ENCODE measurements at regions not wholly inside any gene's neighbourhood (a gene's known extent, or its start where the extent isn't known, plus 50 kb on each side); places are given as distances from the start of the nearest gene placed in this dataset.
A peak's percentile ranks its signal among the peaks of the same experiment; 100 is the strongest.
"Not testable (repeated sequence)": the region's sequence is repeated elsewhere in the genome, so short reads cannot be mapped to it uniquely, and the experiment has no call there.

DNA sequence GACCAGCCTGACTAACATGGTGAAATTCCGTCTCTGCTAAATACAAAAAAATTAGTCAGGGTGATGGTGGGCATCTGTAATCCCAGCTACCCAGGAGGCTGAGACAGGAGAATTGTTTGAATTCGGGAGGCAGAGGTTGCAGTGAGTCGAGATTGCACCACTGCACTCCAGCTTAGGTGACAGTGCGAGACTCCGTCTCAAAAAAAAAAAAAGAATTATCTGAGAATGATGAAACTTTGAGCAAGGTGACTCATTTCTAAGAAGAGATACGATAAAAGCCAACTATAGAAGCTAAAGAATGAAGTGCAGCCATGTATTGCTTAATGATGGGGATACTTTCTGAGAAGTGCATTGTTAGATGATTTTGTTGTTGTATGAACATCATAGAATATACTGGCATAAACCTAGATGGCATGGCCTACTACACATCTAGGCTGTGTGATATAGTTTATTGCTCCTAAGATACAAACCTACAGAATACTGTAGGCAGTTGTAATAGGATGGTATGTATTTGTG lies 64.7 kb downstream of the SNRPE start:
- no peak for DNase-seq

DNA sequence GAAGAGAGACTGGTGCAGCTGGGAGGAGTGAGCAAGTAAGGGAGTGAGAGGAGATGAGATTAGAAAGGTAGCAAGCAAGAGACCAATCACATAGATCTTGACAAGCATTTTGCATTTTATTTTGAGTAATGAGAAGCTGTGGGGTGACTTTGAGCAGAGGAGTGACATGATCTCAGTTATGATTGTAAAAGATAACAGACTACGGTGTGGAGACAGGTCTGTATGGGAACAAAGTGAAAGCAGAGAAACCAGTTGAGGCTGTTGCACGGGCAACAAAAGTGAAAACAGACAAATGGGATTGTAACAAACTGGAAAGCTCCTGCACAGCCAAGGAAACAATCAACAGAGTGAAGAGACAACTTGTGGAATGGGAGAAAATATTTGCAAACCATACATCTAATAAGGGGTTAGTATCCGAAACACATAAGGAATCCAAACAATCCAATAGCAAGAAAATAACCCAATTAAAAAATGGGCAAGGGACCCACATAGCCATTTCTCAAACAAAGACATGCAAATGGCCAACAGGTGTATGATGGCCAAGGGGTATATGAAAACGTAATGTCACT lies 68.4 kb downstream of the SNRPE start:
- DNase-seq, result no peak

DNA sequence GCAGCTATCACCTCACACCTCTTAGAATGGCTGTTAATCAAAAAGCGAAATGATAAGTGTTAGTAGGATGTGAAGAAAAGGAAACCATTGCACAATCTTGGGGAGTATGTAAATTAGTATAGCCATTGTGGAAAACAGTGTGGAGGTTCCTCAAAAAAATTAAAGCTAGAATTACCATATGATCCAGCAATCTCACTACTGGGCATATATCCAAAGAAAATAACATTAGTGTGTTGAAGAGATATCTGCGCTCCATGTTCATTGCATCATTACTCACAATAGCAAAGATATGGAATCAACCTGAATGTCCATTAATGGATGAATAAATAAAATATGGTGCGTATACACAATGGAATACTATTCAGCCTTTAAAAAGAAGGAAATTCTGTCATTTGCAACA lies 68.9 kb downstream of the SNRPE start:
- DNase-seq, result no peak

DNA sequence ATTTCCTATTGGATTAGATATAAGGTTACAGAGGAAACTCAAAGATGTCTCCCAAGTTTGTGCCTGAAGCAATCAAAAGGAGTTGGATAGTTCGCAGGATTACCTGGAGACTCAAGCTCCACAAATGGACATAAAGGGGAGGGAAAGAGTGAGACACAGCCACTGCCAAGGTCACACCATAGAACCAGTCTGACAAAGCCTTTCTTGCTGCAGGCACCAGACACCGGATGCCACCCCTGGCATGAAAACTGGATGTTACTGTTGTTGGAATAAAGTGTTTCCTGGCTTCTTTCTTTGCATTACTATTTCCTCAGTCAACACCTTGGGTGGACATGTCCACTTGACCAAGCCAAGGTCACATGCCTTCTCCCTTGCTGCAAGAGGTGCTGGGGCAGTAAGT lies 70.6 kb downstream of the SNRPE start:
- DNase-seq, result no peak

DNA sequence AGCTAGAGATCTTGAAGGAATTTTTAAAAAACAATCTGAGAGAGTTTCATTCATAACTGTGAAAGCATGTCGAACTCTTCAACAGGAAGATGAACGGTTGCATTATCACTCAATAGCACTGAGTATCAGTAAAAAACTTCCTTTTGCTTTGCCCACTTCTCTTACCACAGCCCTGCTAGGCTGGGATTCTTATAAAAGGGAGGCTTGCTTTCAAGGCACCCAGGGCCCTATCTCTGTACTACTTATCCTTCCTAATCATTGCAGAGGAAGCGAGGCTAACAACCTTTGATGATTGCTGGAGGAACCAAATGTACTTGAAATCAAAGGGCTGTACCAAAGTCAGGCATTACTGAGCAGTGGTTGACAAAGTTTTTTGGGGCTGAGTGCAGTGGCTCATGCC lies 71.2 kb downstream of the SNRPE start:
- DNase-seq, result no peak

DNA sequence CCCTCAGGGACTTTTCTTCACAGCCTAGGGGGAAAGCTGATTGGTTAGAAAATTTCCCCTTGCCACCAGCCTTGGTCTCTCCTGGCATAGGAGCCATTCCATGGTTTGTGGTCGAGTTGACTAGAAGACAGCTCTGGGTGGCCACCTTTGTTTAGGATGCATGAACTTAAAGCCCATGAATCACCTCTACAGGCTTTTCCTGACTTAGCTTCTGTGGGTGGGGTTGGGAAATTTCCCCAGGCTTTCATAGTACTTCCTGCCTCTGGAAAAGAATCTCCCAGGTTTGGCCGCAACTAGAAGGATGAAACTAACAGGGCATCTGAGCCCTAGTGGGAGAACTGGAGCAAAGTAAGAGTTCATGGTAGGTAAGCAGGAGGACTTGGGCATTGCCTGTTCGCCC lies 72.6 kb downstream of the SNRPE start:
- no peak for DNase-seq

DNA sequence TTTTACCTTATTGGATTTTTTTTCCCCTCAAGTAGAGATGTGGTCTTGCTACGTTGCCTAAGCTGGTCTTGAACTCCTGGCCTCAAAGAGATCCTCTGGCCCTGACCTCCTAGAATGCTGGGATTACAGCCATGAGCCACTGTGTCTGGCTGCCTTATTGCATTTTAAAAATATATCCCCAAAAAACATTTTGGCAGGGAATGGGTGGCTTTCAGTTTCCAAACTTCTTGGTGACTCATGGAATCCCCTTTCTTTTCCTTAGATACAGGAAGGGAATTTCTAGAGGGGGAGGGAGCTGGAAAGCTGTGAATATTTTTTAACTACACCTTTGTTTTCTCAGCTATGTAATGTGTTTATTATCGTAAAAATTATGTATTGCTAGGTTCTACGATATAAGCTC lies 73.3 kb downstream of the SNRPE start:
- DNase-seq, result no peak

DNA sequence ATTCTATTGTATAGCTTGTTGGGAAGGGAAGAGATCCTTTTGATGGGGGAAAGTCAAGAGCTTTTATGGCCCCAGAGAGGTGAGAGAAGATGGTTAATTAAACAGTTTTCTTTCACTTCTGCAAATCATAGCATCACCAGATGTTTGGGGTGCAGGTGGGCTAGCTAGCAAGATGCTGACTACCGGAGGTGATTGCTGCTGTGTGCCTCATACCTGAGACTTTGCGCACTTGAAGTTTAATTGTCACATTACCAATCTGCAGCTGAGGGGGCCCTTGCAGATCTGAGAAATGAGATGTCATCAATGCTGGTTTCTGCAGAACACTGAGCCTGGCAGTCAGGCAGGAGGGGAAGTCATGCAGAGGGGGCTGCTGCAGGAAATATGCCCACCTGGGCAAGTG lies 73.9 kb downstream of the SNRPE start:
- DNase-seq, result no peak

DNA sequence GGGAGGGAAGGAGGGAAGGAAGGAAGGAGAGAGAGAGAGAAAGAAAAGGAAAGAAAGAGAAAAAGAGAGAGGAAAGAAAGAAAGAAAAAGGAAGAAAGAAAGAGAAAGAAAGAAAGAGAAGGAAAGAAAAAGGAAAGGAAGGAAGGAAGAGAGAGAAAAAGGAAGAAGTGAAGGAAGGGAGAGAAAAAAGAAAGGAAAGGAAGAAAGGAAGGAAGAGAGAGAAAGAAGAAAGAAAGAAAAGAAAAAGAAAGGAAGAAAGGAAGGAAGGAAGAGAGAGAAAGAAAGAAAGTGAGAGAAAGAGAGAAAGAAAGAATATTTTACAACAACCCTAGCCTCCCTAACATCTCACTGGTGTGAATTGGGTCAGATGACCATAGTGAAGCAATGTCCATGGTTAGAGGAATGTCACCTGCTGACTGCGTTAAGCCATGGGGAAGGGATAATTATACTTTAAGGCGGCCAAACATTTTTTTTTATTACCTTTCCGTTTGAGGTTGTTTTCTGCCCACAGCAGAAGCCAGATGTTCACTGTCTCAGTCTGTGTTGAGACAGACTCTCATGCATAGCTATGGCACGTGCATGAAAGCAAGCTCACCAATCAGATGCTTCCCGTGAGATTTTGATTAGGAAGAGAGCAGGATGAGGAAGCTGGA lies 76.4 kb downstream of the SNRPE start:
- DNase-seq, result no peak

DNA sequence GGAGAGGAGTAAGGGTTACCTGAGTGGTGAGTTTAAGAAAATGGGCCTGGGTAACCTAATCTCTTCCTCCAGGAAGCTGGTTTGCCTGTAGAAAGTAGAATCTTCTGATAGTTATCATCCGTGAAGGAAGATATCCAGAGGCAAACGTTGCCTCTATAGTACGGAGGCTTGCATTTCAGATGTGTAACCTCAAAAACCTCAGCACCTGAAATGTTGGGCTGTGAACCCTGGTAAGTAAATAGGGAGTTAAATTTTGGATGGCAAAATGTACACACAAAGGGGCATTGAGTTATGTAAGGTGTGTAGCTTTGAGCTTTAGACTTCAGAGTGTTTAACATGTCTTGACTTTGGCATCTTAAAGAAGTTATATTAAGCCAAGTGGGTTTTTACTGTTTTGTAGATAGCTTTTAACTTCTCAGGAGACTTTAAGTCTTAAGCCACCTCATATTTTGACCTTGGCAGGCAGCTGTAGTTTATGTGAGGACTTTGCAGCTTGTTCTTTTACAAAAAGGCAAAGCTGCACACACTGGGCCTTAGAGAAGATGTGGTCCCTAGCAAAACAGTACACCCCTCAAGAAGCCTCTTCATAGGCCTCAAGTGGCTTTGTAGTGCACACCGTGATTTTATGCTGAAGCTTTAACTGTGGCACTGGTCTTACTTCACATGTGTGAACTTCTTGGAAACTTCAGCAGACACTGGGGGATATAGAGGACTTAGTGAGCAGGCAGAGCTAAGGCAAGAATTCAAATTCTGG lies 83.4 kb downstream of the SNRPE start:
- DNase-seq, result no peak

DNA sequence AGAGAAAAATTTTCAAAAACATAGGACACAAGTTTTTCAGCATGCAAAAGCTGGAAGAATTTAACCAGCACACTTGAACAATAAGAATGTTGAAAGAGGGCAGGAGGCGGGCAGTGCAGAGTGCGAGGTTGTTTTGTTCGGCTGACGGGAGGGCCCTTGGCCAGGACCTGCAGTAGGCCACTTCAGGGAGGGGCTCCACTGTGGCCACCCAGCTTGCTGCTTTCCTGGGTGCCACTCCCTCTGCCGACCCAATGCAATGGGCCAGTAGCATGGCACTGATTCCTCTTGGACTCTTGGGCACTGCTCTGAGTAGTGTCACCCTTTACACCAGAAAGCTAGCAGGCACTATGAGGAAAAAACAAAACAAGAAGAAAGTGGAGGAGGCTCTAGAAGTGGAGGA lies 92.9 kb downstream of the SNRPE start:
- no peak for DNase-seq

DNA sequence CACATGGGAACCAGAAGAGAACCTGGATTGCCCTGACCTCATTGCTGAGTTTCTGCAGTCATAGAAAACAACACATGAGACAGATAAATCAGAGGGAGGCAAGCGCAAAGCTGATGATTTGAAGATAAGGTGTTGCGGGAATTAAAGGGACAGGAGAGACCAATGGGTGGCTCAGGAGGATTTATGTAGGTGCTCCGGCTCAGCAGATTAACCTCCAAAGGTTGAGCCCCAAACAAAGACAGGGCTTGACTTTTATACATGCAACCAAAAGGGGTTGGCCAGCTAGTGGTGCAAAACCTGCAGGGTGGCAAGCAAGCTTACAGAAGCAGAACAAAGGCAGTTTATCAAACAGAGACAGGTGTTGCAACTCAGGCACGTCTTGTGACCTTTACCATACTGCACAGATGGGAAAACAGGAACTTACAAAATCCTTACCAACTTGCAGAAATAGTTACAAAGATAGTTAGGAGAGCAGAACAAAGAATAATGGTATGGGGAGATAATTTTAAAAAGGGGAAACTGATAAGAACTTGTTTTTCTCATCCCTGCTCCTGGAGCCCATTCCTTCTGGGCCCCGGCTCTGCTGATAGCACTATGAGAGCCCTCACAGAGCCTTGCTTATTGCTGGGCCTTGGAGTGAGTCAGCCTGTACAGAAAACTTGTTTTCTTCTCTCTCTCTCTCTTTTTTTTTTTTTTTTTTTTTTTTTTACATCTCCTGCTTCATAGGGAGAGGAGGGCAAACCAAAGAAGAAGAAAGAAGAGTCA lies 93.6 kb downstream of the SNRPE start:
- DNase-seq, result no peak

DNA sequence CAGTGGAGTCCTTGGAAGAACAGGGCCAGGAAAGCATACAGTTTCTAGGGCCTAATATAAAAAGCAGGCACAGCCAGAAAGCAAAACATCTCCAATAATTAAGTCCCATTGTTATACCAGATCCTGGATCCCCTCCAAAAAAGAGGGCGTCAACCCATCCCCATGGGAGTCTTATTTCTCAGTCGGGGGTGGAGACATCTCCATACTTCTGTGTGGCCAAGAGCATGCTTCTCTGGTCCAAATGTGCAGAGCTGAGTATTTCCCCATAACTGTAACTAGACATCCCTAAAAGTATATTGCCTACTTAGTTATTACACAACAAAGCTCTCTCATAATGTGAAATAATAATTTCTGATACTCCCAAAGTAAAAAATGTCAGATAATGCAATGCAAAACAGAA lies 104.2 kb upstream of the SOX13 start:
- DNase-seq, result no peak

DNA sequence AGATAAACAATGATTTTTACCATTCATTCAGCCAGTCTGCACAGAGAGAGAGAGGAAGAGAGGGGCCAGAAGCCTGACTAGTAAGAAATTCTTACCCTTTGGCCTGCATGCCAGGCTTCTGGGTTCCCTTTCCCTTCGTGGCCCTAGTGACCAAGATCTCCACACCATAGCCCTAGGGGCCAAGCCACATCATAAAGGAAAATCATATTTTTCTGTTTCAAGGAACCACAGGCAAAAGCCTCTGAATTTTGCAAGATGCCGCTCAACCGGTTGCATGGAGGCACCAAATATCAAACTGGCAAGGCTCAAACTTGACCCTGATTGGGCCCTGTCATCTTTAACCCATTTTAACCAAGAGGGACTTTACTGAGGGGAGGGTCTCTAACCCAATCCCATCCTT lies 103.1 kb upstream of the SOX13 start:
- DNase-seq, result no peak

DNA sequence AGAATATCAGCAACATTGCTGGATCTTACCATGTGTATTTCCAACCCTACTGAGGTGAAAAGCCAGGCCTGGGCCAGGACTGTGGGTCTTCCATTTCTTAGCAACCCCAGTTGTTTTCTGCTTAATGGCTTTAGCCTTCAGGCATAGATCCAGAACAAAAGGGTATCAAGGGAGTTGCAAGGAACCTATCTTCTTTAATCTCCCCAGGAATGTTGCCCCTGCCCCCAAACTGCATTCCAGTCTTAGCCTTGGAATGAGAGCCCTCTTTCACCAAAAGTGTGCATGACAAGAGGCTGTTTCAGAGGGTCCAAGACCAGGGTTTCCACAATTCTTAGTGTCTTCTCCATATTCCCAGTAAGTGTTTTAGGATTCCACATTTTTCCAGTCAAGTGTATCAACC lies 87.9 kb upstream of the SOX13 start:
- DNase-seq, result no peak

DNA sequence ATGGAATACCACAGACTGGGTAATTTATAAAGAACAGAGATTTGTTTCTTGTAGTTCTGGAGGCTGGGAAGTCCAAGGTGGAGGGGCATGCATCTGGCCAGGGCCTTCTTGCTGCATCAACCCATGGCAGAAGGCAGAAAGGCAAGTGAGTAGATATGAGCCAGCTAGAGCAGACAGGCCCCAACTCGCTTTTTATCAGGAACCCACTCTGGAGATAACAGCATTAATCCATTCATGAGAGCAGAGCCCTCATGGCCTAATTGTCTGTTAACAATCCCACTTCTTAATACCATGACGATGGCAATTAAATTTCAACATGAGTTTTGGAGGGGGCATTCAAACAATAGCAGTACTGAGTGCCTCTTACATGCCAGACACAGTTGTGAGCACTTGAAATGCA lies 87.2 kb upstream of the SOX13 start:
- no peak for DNase-seq

DNA sequence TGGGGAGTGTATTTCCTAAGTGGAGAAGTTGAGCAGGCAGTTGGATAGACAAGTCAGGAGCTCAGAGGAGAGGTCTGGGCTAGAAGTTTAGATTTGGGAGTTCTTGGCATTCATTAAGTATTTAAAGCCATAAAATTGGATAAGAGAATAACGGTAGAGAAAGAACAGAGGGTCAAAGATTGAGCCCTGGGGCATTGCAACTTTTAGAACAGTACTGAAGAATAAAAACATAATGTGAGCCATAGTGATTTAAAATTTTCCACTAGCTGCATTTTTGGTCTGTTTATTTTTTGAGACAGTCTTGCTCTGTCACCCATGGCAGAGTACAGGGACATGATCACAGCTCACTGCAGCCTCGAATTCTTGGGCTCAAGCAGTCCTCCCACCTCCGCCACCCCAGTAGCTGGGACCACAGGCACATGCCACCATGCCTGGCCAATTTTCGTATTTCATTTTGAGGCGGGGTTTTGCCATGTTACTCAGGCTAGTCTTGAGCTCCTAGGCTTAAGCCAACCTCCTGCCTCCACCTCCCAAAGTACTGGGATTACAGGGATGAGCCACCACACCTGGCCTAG lies 85.9 kb upstream of the SOX13 start:
- no peak for DNase-seq

DNA sequence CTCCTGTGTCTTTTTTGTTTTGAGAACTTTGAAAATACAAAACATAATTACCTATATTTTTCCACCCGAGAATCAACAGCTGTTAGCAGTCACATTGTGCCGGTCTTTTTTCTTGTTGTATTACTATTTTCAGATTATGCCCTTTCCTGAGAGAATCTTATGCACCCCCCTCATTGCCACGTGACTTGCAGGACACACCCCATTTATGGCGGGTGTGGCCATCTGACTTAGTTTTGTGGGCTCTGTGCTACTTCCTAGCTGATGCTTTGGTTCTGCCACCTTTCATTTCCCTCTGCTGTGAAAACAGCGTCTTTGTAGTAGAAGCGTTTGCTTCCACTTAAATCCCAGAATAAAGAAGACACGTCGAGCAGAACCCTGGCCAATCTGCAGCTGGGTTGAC lies 82.8 kb upstream of the SOX13 start:
- no peak for DNase-seq

DNA sequence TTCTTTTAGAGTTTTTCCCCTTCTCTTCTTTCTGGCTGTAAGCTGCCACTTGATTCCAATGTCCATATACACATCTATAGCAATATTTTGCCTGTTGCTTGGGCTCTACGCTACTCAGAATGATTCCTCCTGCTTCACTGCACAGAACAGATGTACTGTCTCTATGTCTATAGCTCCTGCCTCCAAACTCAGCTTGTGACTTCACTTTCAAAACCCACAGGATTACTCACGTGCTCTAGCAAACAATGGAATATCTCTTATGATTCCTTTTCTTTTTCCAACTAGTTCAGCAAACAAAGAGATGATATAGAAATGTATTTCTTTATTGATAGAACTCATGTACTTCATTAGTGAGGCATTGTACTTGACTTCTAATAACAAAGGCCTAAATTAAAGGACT lies 80.5 kb upstream of the SOX13 start:
- DNase-seq, result no peak

DNA sequence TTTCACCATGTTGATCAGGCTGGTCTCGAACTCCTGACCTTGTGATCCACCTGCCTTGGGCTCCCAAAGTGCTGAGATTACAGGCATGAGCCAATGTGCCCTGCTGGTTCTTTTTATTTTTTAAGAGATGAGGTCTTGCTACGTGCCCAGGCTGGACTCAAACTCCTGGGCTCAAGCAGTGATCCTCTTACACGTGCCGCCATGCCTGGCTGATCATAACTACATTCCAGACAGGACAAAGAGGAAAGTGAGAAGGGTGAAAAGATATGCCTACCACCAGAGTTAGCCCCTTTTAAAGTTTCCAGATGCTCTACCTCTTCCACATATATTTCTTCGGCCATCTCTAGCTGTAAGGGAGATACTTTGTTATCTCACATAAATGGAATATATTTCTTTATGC lies 79.7 kb upstream of the SOX13 start:
- no peak for DNase-seq

DNA sequence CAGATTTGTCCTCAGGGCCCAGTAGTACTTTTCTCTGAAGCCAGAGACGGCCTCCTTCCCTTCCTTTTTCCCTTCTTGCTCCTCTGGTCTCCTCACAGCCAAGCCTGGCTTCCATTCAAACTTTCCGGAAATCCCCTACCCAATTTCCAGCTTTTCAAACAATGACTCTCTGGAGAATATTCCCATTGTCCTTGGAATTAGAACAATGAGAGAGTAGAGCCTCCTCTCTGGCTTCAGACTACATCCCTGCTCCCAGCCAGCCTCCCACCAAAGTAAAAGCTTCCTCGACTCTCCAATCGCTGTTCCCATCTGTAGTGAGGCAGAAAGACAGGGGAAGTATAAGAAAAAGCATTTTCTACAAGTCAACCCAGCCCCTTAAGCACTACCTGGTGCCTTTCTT lies 77.7 kb upstream of the SOX13 start:
- DNase-seq, result no peak

DNA sequence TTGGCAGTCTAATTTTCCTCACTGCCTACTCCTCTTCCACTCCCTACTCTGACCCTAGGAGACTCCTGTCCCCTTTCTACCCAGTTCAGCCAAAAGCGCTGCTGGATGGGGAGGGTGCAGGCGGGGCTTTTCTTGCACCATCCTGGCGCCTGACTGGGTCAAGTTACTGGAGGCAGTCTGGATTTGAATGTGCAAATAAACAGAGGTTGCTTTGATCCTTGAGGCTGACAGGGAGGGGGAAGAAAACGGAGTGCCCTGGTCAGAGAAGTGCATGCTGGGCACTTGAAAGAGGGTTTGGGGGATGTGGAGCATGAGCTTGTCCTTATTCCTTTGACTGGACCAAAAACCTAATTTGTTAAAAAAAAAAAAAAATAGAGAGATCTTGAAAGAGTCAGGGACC lies 76.8 kb upstream of the SOX13 start:
- peak; percentile 75 for DNase-seq

DNA sequence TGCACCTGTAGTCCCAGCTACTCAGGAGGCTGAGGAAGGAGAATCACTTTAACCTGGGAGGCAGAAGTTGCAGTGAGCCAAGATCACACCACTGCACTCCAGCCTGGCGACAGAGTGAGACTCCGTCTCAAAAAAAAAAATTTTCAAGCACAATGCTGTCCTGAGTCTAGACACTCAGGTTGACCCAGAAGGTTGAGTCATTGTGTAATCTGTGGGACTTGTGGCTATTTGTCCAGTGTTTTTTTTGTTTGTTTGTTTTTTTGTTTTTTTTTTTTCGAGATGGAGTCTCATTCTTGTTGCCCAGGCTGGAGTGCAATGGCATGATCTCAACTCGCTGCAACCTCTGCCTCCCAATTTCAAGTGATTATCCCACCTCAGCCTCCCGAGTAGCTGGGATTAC lies 74.3 kb upstream of the SOX13 start:
- DNase-seq, result not testable (repeated sequence)

Measured in NCI-H187 treated with DMSO at 0.1 percent for 48 hours (cell line).